Mucosa of descending colon (tissue), 3 donors: ENCODE measurements at regions not wholly inside any gene's neighbourhood (a gene's known extent, or its start where the extent isn't known, plus 50 kb on each side); places are given as distances from the start of the nearest gene placed in this dataset.
A peak's percentile ranks its signal among the peaks of the same experiment; 100 is the strongest.

Source experiments
- ATAC-seq: fragments of 200-7000 bp; cut with Tn5 transposase; one replicate; pipeline ENCODE4 v1.9.1; 2020; ENCODE audit warnings: mild to moderate bottlenecking, moderate library complexity
- DNase-seq, 3 donors: peaks; one replicate each; pipeline ENCODE4 v3.0.0-alpha.2; 2020
- H3K36me3 ChIP-seq: fragments of 200-600 bp; one replicate; pipeline ENCODE4 v1.8.0; 2021; ENCODE audit warnings: low read depth, mild to moderate bottlenecking
- H3K4me1 ChIP-seq: fragments of 200-600 bp; one replicate; pipeline ENCODE4 v1.8.0; 2021; ENCODE audit warnings: low read depth, mild to moderate bottlenecking
- H3K4me3 ChIP-seq: fragments of 200-600 bp; one replicate; pipeline ENCODE4 v1.8.0; 2021; ENCODE audit warnings: mild to moderate bottlenecking
- H3K9me3 ChIP-seq: fragments of 200-600 bp; one replicate; pipeline ENCODE4 v1.8.0; 2021; ENCODE audit warnings: mild to moderate bottlenecking
- intact Hi-C, 2 donors: fragments of 100-400 bp; cut with DNase I in 1 of 2; cut with micrococcal nuclease in 1 of 2; formaldehyde crosslinking; loops; one replicate each; pipeline versions ENCODE4 v1.11.0 to v1.11.1; 2022; cut with DNase I, micrococcal nuclease
- TF ChIP-seq, protein P1 (sequence below): fragments of 200-600 bp; IDR thresholded peaks from one replicate; pipeline ENCODE4 v1.8.0; 2022; ENCODE audit warnings: antibody characterized with exemption, mild to moderate bottlenecking
- donor health status: DM: no; HTN: no; CAD: no; lungs with moderate emphysema.
- donor health status: DM: no; HTN: no; CAD: no.
- donor health status: DM: no; HTN: yes; CAD: no.

- DNase-seq (no peak), ATAC-seq (no peak)
- TF ChIP-seq, protein P1, sequence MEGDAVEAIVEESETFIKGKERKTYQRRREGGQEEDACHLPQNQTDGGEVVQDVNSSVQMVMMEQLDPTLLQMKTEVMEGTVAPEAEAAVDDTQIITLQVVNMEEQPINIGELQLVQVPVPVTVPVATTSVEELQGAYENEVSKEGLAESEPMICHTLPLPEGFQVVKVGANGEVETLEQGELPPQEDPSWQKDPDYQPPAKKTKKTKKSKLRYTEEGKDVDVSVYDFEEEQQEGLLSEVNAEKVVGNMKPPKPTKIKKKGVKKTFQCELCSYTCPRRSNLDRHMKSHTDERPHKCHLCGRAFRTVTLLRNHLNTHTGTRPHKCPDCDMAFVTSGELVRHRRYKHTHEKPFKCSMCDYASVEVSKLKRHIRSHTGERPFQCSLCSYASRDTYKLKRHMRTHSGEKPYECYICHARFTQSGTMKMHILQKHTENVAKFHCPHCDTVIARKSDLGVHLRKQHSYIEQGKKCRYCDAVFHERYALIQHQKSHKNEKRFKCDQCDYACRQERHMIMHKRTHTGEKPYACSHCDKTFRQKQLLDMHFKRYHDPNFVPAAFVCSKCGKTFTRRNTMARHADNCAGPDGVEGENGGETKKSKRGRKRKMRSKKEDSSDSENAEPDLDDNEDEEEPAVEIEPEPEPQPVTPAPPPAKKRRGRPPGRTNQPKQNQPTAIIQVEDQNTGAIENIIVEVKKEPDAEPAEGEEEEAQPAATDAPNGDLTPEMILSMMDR: no peak
- no peaks in the 10 kb centered on the region for H3K36me3 ChIP-seq
- H3K9me3 ChIP-seq: no peaks in the 10 kb centered on the region
- H3K4me3 ChIP-seq: no peak overlapping the region
- intact Hi-C loops: no loop called here
- H3K4me1 ChIP-seq: peaks cover 4% of the 10 kb centered on the region
These were observed 78.2 kb downstream of the NR2F2 start for GRCh38 chr15:96408591-96409183.

DNA sequence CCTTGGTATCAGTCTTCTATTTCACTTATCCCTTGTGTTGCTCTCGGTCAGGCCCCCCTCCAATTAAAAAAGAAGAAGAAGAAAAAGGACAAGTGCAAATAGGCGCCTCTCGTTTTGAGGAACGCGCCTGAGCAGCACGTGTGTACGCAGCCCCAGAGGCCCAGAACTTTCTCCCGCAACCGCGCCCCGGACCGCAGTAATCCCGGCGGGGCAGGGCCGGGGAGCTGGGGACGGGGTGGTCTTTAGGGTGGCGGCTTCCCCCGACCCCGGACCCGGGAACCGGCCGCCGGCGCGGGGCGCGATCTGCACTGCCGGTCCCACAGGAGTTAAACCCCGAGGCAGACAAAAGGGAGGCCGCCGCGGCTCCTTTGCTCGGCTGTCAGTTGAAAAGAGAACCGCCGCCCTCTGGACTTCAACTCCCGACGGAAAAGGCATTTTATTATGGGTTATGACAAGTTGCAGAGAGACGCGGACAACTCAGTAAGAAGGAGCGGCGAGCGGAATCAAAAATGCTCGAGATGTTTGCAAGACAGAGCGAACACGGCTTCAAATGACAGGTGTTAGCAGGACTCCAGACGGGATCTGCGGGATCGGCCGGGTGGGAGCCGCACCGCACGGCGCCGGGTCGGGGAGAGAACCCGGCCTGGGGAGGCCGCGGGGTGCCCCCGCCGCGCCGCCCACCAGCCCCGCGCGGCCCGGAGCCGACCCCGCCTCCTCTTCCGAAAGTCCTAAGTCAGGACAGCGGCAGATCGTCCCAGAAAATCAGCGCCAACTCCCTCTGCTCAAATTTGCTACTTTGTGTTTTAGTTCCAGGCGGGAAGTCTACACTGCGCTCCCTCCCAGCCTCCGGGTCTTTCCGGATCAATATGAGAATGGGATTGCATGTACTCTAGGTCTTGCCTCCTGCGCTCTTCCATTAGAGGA, 79.0 kb downstream of the NR2F2 start:
- Histone ChIP-seq H3K4me3 (no peak overlapping the region), H3K9me3 (no peaks in the 10 kb centered on the region), H3K4me1 (peaks cover 4% of the 10 kb centered on the region), H3K36me3 (no peaks in the 10 kb centered on the region)
- ATAC-seq (peak; percentile 47), DNase-seq (peak in 1 of 3 donors; percentile 51)
- intact Hi-C loops: no loop called here
- TF ChIP-seq, protein P1: no peak

DNA sequence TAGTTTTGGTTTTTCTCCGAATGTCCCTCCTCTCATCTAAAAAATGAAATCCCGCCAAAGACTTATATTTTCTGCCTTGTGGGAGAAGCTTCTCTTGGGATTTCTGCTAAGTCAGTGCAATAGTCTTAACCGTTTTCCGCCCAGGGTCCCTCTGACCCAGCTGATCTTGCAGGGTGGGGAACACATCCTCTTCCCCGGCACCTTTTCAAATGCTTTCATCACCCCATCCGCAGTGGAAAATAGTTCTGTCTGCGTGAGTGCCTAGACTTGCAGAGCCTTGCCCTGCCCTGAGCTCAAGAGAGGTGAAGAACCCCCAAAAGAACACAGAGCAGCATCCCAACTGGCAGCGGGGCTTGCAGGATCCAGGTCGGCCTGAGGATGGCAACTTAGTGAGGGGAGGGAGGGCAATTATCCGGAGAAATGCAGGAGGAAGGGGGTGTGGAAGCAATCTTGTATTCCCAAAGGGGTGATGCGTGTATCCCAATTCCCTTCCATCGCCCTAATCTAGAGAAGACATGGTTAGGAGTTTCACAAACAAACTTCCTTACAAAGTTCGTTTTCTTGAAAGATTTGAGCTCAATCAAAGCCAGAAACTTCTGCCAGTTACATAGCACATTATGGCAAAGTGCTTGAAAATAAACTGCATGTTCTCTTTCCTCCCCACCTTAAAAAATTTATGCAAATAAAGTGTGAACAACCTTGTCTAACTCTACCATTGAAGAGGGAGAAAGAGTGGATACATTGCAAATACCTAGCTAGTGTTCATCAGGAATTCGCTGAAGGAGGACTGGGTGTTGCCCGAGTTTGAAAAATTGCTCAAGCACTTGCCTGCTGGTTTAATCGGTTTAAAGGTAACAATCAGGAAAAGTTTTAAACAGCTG, 79.9 kb downstream of the NR2F2 start:
- Histone ChIP-seq H3K4me3 (no peak overlapping the region), H3K4me1 (peaks cover 4% of the 10 kb centered on the region), H3K9me3 (no peaks in the 10 kb centered on the region), H3K36me3 (no peaks in the 10 kb centered on the region)
- DNase-seq (no peak), ATAC-seq (no peak)
- intact Hi-C loops: no loop called here
- TF ChIP-seq, protein P1: no peak

- Histone ChIP-seq H3K4me1 (peaks cover 6% of the 10 kb centered on the region), H3K4me3 (no peak overlapping the region), H3K36me3 (no peaks in the 10 kb centered on the region), H3K9me3 (no peaks in the 10 kb centered on the region)
- intact Hi-C loops: no loop called here
- DNase-seq (no peak), ATAC-seq (no peak)
- TF ChIP-seq, protein P1: no peak
These were observed 80.8 kb downstream of the NR2F2 start for GRCh38 chr15:96411056-96412031.
